Gastrocnemius medialis (tissue), 4 donors: ENCODE measurements at regions not wholly inside any gene's neighbourhood (a gene's known extent, or its start where the extent isn't known, plus 50 kb on each side); places are given as distances from the start of the nearest gene placed in this dataset.

ENCODE experiments used
- CTCF ChIP-seq, 5 experiments: fragments of 450-650 bp in 3 of 5; fragments of 200-600 bp in 2 of 5; sonication (generic) in 2 of 5; IDR thresholded peaks in 4 of 5; conservative IDR thresholded peaks in 1 of 5; 1 replicate in 4 of 5; 2 replicates in 1 of 5; pipeline ENCODE4 v1.5.1; 2016 to 2019; ENCODE audit warnings: antibody characterized with exemption in 5 of 5, mild to moderate bottlenecking in 3 of 5, moderate library complexity in 3 of 5
- POLR2A ChIP-seq, 2 donors: fragments of 450-650 bp; IDR thresholded peaks; one replicate each; pipeline ENCODE4 v1.6.1; 2017; ENCODE audit warnings: antibody characterized with exemption in 2 of 2, mild to moderate bottlenecking in 2 of 2, moderate library complexity in 2 of 2

GRCh38 chr3:89740881-89741177, 633.4 kb downstream of the EPHA3 start:
- no peak for TF ChIP-seq CTCF (IDR thresholded peaks at IDR 0.05 in 4 of 5, conservative IDR thresholded peaks at IDR 0.05 in 1 of 5)
- TF ChIP-seq POLR2A (IDR thresholded peaks at IDR 0.05) = no peak
